ENCODE measurements at regions not wholly inside any gene's neighbourhood (a gene's known extent, or its start where the extent isn't known, plus 50 kb on each side); places are given as distances from the start of the nearest gene placed in this dataset.

GRCh38 chr15:70447928-70448698 lies 315.2 kb downstream of the UACA start:
- Histone ChIP-seq H3K27ac (no peak overlapping the region), H3K27me3 (peaks cover 3% of the 10 kb centered on the region), H3K4me2 (no peak overlapping the region), H4K20me1 (ENCODE audit: insufficient read depth, poor library complexity, severe bottlenecking) (no peaks in the 10 kb centered on the region), H3K4me3 (no peak overlapping the region), H3K79me2 (no peaks in the 10 kb centered on the region), H3K9me2 (replicated peaks; ENCODE audit: insufficient read depth) (no peaks in the 10 kb centered on the region), H3K36me3 (replicated peaks; ENCODE audit: insufficient read depth, low read depth) (no peaks in the 10 kb centered on the region), H3K9me3 (ENCODE audit: low read depth) (no peaks in the 10 kb centered on the region), H3K4me1 (ENCODE audit: insufficient read depth) (peaks cover 9% of the 10 kb centered on the region), H2AFZ (no peak overlapping the region)
- DNase-seq (ENCODE audit: low spot score): no peak
- no peak for TF ChIP-seq EZH2 (IDR thresholded peaks at IDR 0.05; ENCODE audit: borderline replicate concordance)
- no peak for TF ChIP-seq EZH2phosphoT487 (IDR thresholded peaks at IDR 0.05; ENCODE audit: low read depth, severe bottlenecking, unreplicated experiment)
- TF ChIP-seq, protein P1, sequence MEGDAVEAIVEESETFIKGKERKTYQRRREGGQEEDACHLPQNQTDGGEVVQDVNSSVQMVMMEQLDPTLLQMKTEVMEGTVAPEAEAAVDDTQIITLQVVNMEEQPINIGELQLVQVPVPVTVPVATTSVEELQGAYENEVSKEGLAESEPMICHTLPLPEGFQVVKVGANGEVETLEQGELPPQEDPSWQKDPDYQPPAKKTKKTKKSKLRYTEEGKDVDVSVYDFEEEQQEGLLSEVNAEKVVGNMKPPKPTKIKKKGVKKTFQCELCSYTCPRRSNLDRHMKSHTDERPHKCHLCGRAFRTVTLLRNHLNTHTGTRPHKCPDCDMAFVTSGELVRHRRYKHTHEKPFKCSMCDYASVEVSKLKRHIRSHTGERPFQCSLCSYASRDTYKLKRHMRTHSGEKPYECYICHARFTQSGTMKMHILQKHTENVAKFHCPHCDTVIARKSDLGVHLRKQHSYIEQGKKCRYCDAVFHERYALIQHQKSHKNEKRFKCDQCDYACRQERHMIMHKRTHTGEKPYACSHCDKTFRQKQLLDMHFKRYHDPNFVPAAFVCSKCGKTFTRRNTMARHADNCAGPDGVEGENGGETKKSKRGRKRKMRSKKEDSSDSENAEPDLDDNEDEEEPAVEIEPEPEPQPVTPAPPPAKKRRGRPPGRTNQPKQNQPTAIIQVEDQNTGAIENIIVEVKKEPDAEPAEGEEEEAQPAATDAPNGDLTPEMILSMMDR (IDR thresholded peaks at IDR 0.05; ENCODE audit: poor library complexity): no peak
- WGBS (ENCODE audit: low lambda C conversion rate, missing lambda C conversion rate): 74% methylated on average over 29 of the region's 29 CpGs

GRCh38 chr15:70447521-70447920 lies 315.8 kb downstream of the UACA start:
- Histone ChIP-seq H4K20me1 (ENCODE audit: insufficient read depth, poor library complexity, severe bottlenecking) (no peaks in the 10 kb centered on the region), H3K9me3 (ENCODE audit: low read depth) (no peaks in the 10 kb centered on the region), H3K27me3 (peaks cover 3% of the 10 kb centered on the region), H3K4me3 (no peak overlapping the region), H3K4me1 (ENCODE audit: insufficient read depth) (peaks cover 9% of the 10 kb centered on the region), H3K9me2 (replicated peaks; ENCODE audit: insufficient read depth) (no peaks in the 10 kb centered on the region), H3K27ac (no peak overlapping the region), H3K36me3 (replicated peaks; ENCODE audit: insufficient read depth, low read depth) (no peaks in the 10 kb centered on the region), H3K4me2 (no peak overlapping the region), H3K79me2 (no peaks in the 10 kb centered on the region), H2AFZ (no peak overlapping the region)
- 81% methylated on average over 2 of the region's 2 CpGs for WGBS (ENCODE audit: low lambda C conversion rate, missing lambda C conversion rate)
- TF ChIP-seq, protein P1 (IDR thresholded peaks at IDR 0.05; ENCODE audit: poor library complexity): no peak
- no peak for TF ChIP-seq EZH2 (IDR thresholded peaks at IDR 0.05; ENCODE audit: borderline replicate concordance)
- no peak for TF ChIP-seq EZH2phosphoT487 (IDR thresholded peaks at IDR 0.05; ENCODE audit: low read depth, severe bottlenecking, unreplicated experiment)
- DNase-seq (ENCODE audit: low spot score): no peak

GRCh38 chr15:70447081-70447480 lies 316.3 kb downstream of the UACA start:
- Histone ChIP-seq H2AFZ (no peak overlapping the region), H3K4me2 (no peak overlapping the region), H3K9me3 (ENCODE audit: low read depth) (no peaks in the 10 kb centered on the region), H3K4me1 (ENCODE audit: insufficient read depth) (peaks cover 9% of the 10 kb centered on the region), H3K4me3 (no peak overlapping the region), H3K9me2 (replicated peaks; ENCODE audit: insufficient read depth) (no peaks in the 10 kb centered on the region), H3K36me3 (replicated peaks; ENCODE audit: insufficient read depth, low read depth) (no peaks in the 10 kb centered on the region), H3K79me2 (no peaks in the 10 kb centered on the region), H3K27ac (no peak overlapping the region), H3K27me3 (peaks cover 3% of the 10 kb centered on the region), H4K20me1 (ENCODE audit: insufficient read depth, poor library complexity, severe bottlenecking) (no peaks in the 10 kb centered on the region)
- no peak for DNase-seq (ENCODE audit: low spot score)
- WGBS (ENCODE audit: low lambda C conversion rate, missing lambda C conversion rate): 84% methylated on average over 5 of the region's 5 CpGs
- TF ChIP-seq EZH2 (IDR thresholded peaks at IDR 0.05; ENCODE audit: borderline replicate concordance) (no peak), EZH2phosphoT487 (IDR thresholded peaks at IDR 0.05; ENCODE audit: low read depth, severe bottlenecking, unreplicated experiment) (no peak)
- TF ChIP-seq, protein P1 (IDR thresholded peaks at IDR 0.05; ENCODE audit: poor library complexity): no peak

Measured in hepatocyte (in vitro differentiated cells).